Stimulated activated effector memory CD8-positive, alpha-beta T cell treated with anti-CD3 and anti-CD28 coated beads, Interleukin-12 subunit alpha, Interleukin-12 subunit beta, amount 100 ng/mL, for 72 hours (primary cell): ENCODE measurements at regions not wholly inside any gene's neighbourhood (a gene's known extent, or its start where the extent isn't known, plus 50 kb on each side); places are given as distances from the start of the nearest gene placed in this dataset.

ENCODE experiments used
- ATAC-seq: fragments of 150-1000 bp; cut with Tn5 transposase; 2 replicates; pipeline ENCODE4 v1.10.0; 2021
- DNase-seq, 2 donors: peaks; one replicate each; pipeline ENCODE4 v3.0.0; 2021 to 2022; ENCODE audit warnings: low spot score in 2 of 2
- H3K27ac Mint-ChIP-seq: one replicate; pipeline ENCODE4 v1.8.0; 2022; ENCODE audit warnings: mild to moderate bottlenecking, mixed read lengths
- H3K36me3 Mint-ChIP-seq: one replicate; pipeline ENCODE4 v1.8.0; 2022; ENCODE audit warnings: mild to moderate bottlenecking, mixed read lengths
- H3K4me1 Mint-ChIP-seq: one replicate; pipeline ENCODE4 v1.8.0; 2022; ENCODE audit warnings: mixed read lengths
- H3K4me3 Mint-ChIP-seq: one replicate; pipeline ENCODE4 v1.8.0; 2022; ENCODE audit warnings: mild to moderate bottlenecking, mixed read lengths
- H3K9me3 Mint-ChIP-seq: one replicate; pipeline ENCODE4 v1.8.0; 2022; ENCODE audit warnings: mixed read lengths

- no peaks in the 10 kb centered on the region for H3K36me3 Mint-ChIP-seq
- ATAC-seq (peak; percentile 25), DNase-seq (no peak)
- no peaks in the 10 kb centered on the region for H3K9me3 Mint-ChIP-seq
- peaks cover 30% of the 10 kb centered on the region for H3K4me1 Mint-ChIP-seq
- H3K27ac Mint-ChIP-seq = no peak overlapping the region
- no peak overlapping the region for H3K4me3 Mint-ChIP-seq
These were observed 78.8 kb upstream of the ARID1B start for GRCh38 chr6:156698239-156699016.

- H3K27ac Mint-ChIP-seq = no peak overlapping the region
- no peak overlapping the region for H3K4me3 Mint-ChIP-seq
These were observed 79.8 kb upstream of the ARID1B start for GRCh38 chr6:156697225-156697830.

GRCh38 chr6:156695742-156696141, 81.4 kb upstream of the ARID1B start:
- H3K36me3 Mint-ChIP-seq = no peaks in the 10 kb centered on the region
- H3K4me3 Mint-ChIP-seq = peak overlapping the region; percentile 36
- peak; percentile 37 for ATAC-seq
- no peaks in the 10 kb centered on the region for H3K9me3 Mint-ChIP-seq
- peak in 1 of 2 donors; percentile 58 for DNase-seq
- H3K4me1 Mint-ChIP-seq = peaks cover 39% of the 10 kb centered on the region
- H3K27ac Mint-ChIP-seq = peak overlapping the region; percentile 76

More at GRCh38 chr6:156697225-156697830, 79.8 kb upstream of the ARID1B start:
- DNase-seq = no peak
- Mint-ChIP-seq H3K9me3 (no peaks in the 10 kb centered on the region), H3K4me1 (peaks cover 30% of the 10 kb centered on the region), H3K36me3 (no peaks in the 10 kb centered on the region)
- ATAC-seq = no peak

- no peak overlapping the region for H3K27ac Mint-ChIP-seq
- no peak overlapping the region for H3K4me3 Mint-ChIP-seq
- H3K9me3 Mint-ChIP-seq = no peaks in the 10 kb centered on the region
- H3K4me1 Mint-ChIP-seq = peaks cover 39% of the 10 kb centered on the region
- ATAC-seq = peak; percentile 31
- DNase-seq = no peak
- H3K36me3 Mint-ChIP-seq = no peaks in the 10 kb centered on the region
These were observed 82.5 kb upstream of the ARID1B start for GRCh38 chr6:156694679-156695078.

- Mint-ChIP-seq H3K9me3 (no peaks in the 10 kb centered on the region), H3K4me3 (no peak overlapping the region), H3K27ac (no peak overlapping the region), H3K4me1 (peaks cover 37% of the 10 kb centered on the region), H3K36me3 (no peaks in the 10 kb centered on the region)
- ATAC-seq (peak; percentile 62), DNase-seq (no peak)
These were observed 86.2 kb upstream of the ARID1B start for GRCh38 chr6:156691018-156691417.

GRCh38 chr6:156689656-156690055, 87.5 kb upstream of the ARID1B start:
- no peak overlapping the region for H3K27ac Mint-ChIP-seq
- H3K4me1 Mint-ChIP-seq = peaks cover 30% of the 10 kb centered on the region
- DNase-seq (no peak), ATAC-seq (no peak)
- no peaks in the 10 kb centered on the region for H3K9me3 Mint-ChIP-seq
- H3K36me3 Mint-ChIP-seq = no peaks in the 10 kb centered on the region
- no peak overlapping the region for H3K4me3 Mint-ChIP-seq

- DNase-seq = no peak
- no peak overlapping the region for H3K27ac Mint-ChIP-seq
- H3K9me3 Mint-ChIP-seq = no peaks in the 10 kb centered on the region
- H3K4me1 Mint-ChIP-seq = peaks cover 27% of the 10 kb centered on the region
- no peaks in the 10 kb centered on the region for H3K36me3 Mint-ChIP-seq
- H3K4me3 Mint-ChIP-seq = no peak overlapping the region
- no peak for ATAC-seq
These were observed 88.6 kb upstream of the ARID1B start for GRCh38 chr6:156688620-156688971.

GRCh38 chr6:156687789-156688619, 89.2 kb upstream of the ARID1B start:
- DNase-seq = no peak
- no peaks in the 10 kb centered on the region for H3K9me3 Mint-ChIP-seq
- H3K27ac Mint-ChIP-seq = peak overlapping the region; percentile 90
- peak overlapping the region; percentile 75 for H3K4me3 Mint-ChIP-seq
- no peaks in the 10 kb centered on the region for H3K36me3 Mint-ChIP-seq
- no peak for ATAC-seq
- peaks cover 27% of the 10 kb centered on the region for H3K4me1 Mint-ChIP-seq

- DNase-seq = peak; percentile 80 to 87
- peaks cover 27% of the 10 kb centered on the region for H3K4me1 Mint-ChIP-seq
- peak overlapping the region; percentile 75 for H3K4me3 Mint-ChIP-seq
- no peaks in the 10 kb centered on the region for H3K9me3 Mint-ChIP-seq
- no peaks in the 10 kb centered on the region for H3K36me3 Mint-ChIP-seq
- H3K27ac Mint-ChIP-seq = peak overlapping the region; percentile 90
- peak; percentile 95 for ATAC-seq
These were observed 90.0 kb upstream of the ARID1B start for GRCh38 chr6:156686995-156687788.

GRCh38 chr6:156686301-156686994, 90.7 kb upstream of the ARID1B start:
- Mint-ChIP-seq H3K4me3 (peak overlapping the region; percentile 75), H3K4me1 (peaks cover 22% of the 10 kb centered on the region), H3K9me3 (no peaks in the 10 kb centered on the region), H3K36me3 (no peaks in the 10 kb centered on the region), H3K27ac (peak overlapping the region; percentile 90)
- ATAC-seq (peak; percentile 39), DNase-seq (peak in 1 of 2 donors; percentile 62)

- H3K4me1 Mint-ChIP-seq = peaks cover 18% of the 10 kb centered on the region
- peak overlapping the region; percentile 75 for H3K4me3 Mint-ChIP-seq
- H3K27ac Mint-ChIP-seq = peak overlapping the region; percentile 90
- no peaks in the 10 kb centered on the region for H3K36me3 Mint-ChIP-seq
- DNase-seq (no peak), ATAC-seq (no peak)
- no peaks in the 10 kb centered on the region for H3K9me3 Mint-ChIP-seq
These were observed 91.4 kb upstream of the ARID1B start for GRCh38 chr6:156685823-156686222.

- H3K4me1 Mint-ChIP-seq = peaks cover 18% of the 10 kb centered on the region
- no peak overlapping the region for H3K27ac Mint-ChIP-seq
- no peaks in the 10 kb centered on the region for H3K36me3 Mint-ChIP-seq
- no peak for ATAC-seq
- no peak for DNase-seq
- no peak overlapping the region for H3K4me3 Mint-ChIP-seq
- H3K9me3 Mint-ChIP-seq = no peaks in the 10 kb centered on the region
These were observed 93.4 kb upstream of the ARID1B start for GRCh38 chr6:156683821-156684220.

GRCh38 chr6:156676721-156677120, 100.5 kb upstream of the ARID1B start:
- no peak for ATAC-seq
- Mint-ChIP-seq H3K27ac (no peak overlapping the region), H3K36me3 (no peaks in the 10 kb centered on the region), H3K9me3 (peaks cover 7% of the 10 kb centered on the region), H3K4me3 (no peak overlapping the region), H3K4me1 (no peaks in the 10 kb centered on the region)
- DNase-seq = no peak

GRCh38 chr6:156674197-156674596, 103.0 kb upstream of the ARID1B start:
- Mint-ChIP-seq H3K27ac (no peak overlapping the region), H3K4me1 (no peaks in the 10 kb centered on the region), H3K9me3 (peaks cover 7% of the 10 kb centered on the region), H3K36me3 (no peaks in the 10 kb centered on the region), H3K4me3 (no peak overlapping the region)
- ATAC-seq (no peak), DNase-seq (no peak)
